Stimulated activated CD8-positive, alpha-beta memory T cell treated with anti-CD3 and anti-CD28 coated beads, Interleukin-7, amount 100 ng/mL, for 48 hours (primary cell): ENCODE measurements at regions not wholly inside any gene's neighbourhood (a gene's known extent, or its start where the extent isn't known, plus 50 kb on each side); places are given as distances from the start of the nearest gene placed in this dataset.
A peak's percentile ranks its signal among the peaks of the same experiment; 100 is the strongest.
"Not testable (repeated sequence)": the region's sequence is repeated elsewhere in the genome, so short reads cannot be mapped to it uniquely, and the experiment has no call there.

ENCODE experiments used
- DNase-seq, 2 donors: peaks; one replicate each; pipeline ENCODE4 v3.0.0-alpha.2; 2020; ENCODE audit warnings: low read depth in 1 of 2; ENCODE audit errors: extremely low read depth in 1 of 2

DNA sequence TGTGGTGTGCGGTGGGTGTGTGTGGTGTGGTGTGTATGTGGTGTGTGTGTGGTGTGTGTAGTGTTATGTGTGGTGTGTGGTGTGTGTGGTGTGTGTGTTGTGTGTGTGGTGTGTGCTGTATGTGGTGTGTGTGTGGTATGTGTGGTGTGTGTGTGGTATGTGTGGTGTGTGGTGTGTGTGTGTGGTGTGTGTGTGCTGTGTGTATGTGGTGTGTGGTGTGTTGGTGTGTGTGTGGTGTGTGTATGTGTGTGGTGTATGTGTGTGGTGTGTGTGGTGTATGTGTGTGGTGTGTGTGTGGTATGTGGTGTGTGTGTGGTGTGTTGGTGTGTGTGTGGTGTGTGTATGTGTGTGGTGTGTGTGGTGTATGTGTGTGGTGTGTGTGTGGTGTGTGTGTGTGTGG lies 144.3 kb downstream of the HSD17B3 start:
- no peak for DNase-seq

DNA sequence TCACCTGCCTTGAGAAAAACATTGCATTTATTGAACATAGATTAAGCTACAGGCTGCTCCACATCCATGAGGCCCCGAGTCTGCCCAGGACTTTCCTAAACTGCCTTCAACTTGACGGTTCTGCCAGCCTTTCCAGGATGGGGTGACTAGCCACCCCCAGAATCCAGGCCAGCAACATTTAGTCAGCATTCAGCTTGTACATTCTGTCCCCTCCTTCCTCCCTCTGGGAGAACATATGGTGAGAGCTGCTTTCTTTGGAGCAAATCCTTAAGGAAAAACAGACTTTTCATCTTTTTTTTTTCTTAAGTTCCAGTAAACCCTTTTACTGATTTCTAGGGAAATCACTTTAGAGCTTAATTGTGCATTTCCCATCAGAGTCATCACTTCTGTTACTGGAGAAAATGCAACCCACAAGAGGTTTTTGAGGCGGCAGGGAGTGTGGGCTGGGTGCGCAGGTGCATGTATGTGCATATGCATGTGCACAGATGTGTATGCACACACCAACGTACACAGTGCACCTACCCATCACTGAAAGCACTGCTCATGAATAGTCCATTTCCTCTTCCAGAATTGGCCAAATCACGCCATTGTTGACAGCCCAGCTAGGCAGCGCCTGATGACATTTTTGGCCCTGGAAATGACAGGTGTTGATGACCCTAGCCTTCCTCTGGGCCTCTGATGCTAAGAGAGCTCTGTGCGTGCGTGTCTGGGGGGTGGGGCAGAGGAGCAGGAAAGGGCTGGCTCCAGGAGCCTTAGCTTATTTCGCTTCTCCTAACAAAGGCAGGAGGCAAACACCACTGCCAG lies 145.6 kb downstream of the HSD17B3 start:
- no peak for DNase-seq

DNA sequence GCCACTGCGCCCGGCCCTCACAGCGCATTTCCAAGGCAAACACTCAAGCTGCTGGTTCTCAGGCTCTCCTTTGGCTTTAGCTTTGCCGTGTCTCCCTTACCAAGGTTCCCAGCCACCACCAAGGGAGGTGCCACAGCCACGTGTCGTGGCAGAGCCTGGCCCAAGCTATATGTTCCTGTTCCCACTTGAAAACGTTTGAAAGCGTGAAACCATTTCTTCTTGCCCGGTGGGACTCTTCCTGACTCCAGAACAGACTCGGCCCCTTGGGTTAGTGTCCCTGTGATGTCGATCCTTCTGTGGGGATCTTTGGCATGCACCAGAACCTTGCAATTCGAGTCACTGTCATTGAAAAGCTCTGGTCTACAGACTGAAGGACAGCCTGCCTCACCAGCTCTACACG lies 147.9 kb downstream of the HSD17B3 start:
- DNase-seq, result no peak

DNA sequence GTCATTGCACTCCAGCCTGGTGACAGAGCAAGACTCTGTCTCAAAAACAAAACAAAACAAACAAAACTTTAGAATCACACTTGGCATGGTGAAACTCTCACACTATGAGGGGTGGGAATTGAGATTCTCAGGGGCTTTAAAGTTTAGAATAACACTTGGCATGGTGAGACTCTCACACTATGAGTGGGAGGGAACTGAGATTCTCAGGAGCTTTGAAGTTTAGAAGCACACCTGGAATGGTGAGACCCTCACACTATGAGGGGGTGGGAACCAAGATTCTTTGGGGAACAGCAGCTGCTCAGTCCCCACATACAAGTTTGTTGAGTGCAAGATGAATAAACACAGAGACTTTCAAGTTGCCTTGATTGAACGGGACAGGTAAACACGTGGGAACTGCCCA lies 149.4 kb downstream of the HSD17B3 start:
- DNase-seq, result no peak

DNA sequence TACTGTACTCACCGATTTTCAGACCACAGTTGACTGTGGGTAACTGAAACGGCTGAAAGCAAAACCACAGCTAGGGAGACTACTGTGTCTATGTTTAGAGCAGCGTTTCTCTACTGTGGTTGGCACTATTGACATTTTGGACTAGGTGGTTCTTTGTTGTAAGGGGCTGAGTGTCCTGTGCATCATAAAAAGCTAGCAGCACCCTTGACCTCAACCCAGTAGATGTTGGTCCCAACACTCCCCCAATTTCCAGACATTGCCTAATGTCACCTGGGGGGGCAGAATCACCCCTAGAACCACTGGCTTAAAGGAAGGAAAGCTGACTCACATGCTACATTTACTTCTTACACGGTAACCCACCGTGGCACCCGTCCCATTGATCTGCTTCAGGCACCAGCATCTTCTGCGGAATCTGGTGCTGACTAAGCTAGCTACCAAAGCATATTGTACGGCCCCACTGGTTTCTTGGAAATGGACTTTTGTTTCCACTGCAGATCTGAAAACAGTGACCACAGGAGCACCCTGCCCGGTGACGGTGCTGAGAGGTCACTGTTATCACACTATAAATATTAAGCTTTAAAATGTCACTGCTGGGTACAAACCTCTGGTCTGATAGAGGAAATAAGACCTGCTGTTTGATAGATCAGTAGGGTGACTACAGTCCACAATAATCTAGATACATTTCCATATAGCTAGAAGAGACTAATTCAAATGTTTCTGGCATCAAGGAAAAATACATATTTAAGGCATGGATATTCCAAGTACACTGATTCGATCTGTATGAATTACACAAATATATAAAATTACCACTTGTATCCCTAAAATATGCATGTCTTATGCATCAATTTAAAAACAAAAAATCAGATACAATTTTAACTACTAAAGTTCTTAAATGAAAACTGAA lies 151.4 kb downstream of the HSD17B3 start:
- peak; percentile 47 to 73 for DNase-seq

DNA sequence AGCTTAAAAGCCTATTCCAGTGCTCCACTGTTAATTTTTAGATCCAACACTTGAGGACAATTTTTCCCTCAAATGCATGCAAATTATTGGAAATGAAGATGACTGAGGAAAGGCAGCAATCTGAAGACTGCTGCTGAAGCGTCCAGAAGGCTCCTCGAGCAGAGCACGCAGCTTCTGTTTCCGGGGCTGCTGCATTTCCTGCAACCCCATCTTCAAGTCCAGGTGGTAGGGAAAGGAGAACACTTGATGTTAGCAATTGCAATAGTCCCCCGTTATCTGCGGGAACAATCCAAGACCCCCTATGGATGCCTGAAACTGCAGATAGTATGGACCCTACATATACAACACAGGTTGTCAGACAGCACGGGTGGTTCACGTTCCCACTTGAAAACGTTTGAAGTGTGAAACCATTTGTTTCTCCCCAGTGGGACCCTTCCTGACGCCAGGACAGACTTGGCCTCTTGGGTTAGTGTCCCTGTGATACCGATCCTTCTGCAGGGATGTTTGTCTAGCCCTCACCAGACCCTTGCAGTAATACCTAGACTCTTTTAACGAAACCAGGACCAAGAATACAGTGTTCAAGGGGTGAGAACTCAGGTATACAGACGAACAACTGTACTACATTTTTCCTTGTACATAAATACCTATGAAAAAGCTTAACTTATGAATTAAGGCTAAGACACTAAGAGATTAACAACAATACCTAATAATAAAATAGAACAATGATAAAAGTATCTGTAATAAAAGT lies 152.3 kb downstream of the HSD17B3 start:
- no peak for DNase-seq

DNA sequence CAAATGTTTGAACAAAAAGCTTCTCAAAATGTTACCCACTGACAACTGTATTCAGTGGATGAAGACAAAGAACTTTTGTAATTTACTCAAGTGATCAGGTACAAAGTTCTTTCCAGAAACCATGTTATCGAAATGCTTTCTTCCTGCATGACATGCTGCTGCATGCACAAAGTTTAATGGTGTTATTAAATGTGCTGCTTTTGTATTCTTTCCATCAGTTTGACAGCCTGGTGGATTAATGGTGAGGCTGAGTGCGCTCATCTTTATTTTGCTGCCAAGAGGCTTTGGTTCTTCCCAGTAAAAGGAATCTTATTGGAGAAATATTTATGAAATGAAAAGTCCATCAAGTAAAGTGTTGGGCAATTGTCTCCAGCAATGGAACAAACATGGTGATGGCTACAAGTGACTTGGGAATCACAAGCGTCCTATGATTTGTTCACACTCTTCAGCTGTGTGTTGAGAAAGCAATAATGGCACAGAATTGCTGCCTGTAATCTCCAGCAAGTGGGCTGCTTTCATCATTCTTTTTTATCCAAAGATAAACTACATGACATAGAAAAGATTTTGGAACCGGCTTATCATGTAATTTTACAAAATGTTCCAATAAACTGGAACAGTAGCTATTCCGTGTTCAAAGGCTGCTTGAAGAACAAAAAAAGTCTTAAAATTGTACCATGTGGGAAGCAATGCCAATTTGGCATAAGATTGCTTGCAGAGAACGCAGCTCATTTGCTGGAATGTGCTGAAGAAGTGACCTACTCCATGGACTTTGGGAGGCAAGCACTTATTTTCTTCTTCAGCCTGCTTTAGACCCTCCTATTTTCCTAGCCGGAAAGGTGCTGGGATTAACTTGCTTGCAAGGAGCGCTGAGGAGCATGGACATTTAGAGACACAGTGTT lies 153.1 kb downstream of the HSD17B3 start:
- DNase-seq, result no peak

DNA sequence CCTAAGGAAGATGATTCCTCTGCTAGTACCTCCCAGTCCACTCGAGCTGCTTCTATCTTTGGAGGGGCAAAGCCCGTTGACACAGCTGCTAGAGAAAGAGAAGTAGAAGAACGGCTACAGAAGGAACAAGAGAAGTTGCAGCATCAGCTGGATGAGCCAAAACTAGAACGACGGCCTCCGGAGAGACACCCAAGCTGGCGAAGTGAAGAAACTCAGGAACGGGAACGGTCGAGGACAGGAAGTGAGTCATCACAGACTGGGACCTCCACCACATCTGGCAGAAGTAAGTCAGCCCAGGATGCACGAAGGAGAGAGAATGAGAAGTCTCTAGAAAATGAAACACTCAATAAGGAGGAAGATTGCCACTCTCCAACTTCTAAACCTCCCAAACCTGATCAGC lies 154.9 kb downstream of the HSD17B3 start:
- DNase-seq, result not testable (repeated sequence)

DNA sequence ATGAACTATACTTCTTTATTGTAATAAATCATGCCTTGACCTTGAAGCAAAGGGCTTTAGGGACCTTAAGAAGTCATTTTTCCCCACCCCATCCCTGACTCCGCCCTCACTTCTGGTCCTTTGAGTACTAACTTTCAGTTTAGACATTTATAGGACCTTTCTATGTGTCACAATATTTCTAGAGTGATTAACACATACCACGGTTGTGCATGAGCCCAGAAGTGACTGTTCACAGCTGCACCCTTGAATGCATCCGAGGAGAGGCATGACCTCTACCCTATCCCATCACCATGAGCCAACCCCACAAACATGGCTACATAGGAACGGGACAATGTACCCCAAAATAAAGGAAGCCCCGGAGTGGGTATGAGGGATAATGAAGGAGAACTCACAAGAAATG lies 160.3 kb downstream of the HSD17B3 start:
- DNase-seq, result no peak

DNA sequence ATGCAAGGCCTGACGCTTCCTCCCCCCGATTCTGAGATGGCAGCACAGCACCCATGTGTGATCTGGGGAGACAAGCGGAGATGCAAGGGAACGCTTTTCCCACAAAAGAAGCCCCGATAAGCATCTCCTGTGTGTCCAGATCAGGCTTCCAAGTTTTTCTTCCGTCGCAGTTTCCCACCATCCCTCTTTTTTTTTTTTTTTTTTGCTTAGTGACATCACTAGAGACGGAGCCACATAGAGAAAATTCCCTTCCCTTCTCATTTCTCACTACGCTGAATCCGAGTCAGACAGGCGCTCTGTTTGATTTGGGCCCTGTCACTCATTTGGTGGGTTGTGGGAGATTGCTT lies 160.9 kb downstream of the HSD17B3 start:
- no peak for DNase-seq

DNA sequence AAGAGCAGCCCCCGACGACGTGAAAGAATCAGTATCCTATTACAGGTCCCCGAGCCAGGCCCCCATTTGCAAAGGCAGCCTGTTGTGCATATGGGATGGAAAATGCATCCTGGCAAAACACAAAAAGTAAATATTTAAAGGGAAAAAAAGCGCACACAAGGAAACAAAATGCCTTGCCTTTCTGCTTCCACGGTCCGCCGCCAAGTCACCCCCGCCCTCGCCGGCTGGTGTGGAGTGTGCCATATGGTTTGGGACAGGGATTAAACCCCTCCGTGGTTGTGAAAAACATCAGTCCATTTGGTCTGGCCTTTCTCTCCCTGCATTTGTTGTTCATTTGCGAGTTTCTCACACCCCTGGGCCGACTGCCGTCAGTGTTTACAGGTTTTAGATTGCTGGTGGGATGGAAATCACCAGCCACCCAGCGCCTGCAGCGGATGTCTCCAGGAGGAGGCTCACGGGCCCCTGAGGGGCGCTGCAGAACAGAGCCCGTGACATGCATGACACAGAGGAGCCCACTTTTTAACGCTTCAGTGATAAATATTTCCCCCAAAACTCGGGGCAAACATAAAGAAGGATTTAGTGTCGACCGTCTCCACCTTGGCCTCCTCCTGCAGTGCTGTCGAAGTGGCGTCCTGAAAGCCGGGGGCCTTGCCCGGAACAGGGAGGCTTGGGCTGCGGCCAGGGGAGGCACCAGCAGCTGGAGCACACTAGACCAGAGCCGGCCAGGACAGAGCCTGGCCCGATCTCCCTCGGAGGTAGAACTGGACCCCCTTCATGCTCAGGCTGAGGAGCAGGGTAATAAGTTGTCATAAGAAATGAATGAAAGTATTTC lies 161.5 kb downstream of the HSD17B3 start:
- DNase-seq, result no peak

DNA sequence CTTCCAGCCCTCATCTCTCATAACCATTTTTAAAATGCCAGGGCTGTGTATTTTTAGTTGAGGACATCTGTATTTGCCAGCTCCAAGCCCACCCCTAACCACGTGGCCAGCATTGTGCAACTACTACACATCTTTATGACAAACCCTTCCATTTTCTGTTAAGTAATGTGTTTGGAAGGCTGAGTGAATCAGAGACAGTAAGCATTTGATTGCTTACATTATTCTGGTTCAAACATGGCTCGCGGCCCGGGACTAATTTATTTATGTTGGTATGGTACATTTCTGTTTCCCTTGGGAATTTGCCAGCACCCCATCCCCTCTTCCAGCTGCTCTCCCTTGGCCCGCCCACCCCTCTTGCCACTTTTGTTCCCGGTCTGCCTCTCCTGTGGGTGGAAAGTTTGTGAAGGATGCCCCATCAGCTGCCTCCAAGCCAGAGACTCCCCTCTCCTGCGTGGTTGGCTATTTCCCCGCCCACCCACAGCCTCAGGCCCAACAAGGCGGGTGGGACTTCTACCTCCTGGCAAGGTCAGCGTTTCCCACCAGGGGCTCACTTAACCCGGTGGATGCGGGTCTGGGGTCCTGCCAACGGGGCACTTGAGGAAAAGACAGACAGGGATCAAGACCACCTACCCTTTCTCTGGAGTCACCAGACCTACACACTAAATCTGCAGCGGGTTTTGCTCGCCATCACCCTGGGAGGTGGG lies 162.2 kb downstream of the HSD17B3 start:
- DNase-seq, result no peak

DNA sequence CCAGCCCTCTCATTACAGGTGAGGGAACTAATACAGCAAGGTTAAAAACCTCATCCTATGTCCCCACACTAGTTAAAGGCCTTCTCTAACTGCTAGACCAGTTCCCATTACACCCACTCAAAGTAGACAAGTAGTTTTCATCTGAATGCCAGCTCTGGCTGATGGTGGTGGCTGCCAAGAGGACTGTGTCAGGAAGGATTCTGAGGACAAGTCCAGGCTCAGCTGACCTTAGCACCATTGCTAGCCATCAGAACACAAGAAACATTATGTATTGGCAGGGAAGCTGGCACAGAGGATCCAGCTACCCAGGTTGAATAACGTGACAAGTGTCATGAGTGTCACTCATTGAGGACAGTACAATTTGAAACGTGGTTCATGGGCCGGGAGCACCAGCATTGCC lies 163.4 kb downstream of the HSD17B3 start:
- no peak for DNase-seq

DNA sequence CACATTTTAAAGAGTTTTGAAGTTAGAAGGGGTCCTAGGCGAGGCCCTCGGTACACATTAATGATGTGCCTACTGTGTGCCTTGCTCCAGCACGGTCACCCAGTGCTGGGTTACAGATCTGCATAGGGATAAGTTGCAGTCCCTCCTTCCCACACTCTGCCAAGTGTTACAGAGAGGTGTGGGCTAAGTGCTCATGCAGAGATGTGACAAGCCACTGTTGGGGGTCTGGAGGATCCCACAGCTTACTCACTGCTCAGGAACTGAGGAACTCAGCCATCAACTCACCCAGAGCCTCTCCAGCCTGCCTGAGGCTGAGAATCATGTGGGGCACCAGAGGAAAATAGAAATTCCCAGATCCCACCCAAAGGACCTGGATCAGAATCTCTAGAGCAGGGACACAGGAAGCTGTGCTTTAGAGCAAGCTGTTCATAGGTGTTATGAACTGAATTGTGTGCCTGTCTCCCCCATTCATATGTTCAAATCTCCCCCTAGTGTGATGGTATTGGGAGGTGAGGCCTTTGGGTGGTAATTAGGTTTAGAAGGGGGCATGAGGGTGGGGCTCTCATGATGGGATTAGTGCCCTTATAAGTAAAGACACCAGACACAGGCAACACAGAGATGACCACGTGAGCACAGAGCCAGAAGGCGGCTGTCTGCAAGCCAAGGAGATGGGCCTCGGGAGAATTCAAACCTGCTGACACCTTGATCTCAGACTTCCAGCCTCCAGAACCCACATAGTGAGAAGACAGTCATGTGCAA lies 164.1 kb downstream of the HSD17B3 start:
- DNase-seq, result no peak

DNA sequence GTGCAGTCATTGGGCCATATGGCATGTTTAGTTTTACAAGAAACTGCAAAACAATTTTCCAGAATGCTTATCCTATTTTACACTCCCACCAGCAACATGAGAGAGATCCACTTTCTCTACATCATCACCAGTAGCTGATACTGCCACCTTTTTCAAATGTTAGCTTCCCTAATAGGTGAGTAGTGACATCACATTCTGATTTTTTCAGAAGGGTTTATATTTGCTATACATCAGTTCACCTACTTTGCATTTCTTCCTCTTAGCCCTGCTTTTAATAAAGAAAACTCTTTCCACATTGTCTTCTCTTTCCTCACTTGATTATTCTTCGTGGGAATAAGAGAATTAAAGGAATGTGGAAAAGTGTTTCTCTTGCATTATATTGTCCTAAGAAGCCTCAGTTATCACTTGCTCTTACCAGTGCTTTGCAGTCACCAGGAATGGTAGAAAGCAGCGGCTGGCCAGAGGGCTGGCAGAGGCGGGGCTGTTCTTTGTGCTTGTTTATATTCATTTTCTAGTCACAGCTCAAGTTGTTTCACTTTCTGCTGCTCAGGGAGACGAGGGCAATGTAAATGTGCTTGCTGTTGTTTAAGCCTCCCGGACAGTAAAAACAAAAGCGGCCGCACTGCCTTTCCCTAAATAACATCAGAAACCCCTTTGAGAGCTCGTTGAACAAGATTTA lies 164.8 kb downstream of the HSD17B3 start:
- no peak for DNase-seq

DNA sequence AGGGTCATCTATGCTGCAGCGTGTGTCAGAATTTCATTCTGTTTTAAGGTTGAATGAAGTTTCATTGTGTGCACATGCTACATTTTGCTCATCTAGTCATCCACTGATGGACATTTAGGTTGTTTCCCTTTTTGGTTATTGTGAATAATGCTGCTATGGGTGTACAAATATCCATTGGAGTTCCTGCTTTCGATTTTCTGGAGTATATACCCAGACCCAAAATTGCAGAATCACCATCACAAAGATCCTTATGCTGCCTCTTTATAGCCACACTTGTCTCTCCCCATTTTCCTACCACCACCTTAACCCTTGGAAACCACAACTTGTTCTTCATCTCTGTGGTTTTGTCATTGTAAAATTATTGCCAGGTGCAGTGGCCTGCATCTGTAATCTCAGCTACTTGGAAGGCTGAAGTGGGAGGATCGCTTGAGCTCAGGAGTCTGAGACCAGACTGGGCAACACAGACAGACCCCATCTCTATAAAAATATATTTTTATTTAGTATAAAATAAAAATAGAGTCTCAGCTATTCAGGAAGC lies 166.2 kb downstream of the HSD17B3 start:
- no peak for DNase-seq

DNA sequence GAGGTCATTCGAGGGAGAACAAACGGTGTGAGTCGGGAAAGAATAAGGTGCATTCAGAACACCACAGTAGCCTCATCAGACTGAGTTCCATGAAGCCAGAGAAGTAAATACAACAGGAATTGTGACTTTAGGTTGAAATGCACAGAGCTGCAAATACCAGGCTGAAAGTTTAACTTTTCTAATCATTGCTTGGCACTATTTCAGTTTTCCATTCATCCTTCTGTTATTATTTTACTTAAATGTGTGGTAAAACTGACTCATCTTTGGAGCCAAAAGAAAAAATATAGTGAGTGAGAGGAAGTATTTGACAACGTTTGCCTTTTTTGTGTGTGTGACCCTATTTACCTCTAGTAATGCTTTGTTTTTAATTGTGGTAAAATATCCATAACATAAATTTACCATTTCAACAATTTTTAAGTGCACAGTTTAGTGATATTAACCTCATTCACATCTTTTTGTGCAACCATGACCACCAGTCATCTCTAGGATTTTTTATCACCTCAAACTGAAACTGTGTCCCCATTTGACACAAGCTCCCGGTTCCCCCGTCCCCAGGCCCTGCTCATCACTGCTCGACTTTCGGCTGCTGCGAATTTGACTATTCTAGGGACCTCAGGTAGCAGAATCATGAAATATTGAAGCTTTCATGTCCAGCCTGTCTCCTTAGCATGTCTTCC lies 166.8 kb downstream of the HSD17B3 start:
- no peak for DNase-seq
